Activated T-helper 17 cell treated with anti-CD3 and anti-CD28 coated beads, Interleukin-2, amount 50 U/mL, for 72 hours (primary cell): ENCODE measurements at regions not wholly inside any gene's neighbourhood (a gene's known extent, or its start where the extent isn't known, plus 50 kb on each side); places are given as distances from the start of the nearest gene placed in this dataset.

ENCODE experiments used
- ATAC-seq: fragments of 150-1000 bp; cut with Tn5 transposase; replicated peaks from 2 replicates; pipeline ENCODE4 v1.10.0; 2021; ENCODE audit warnings: mild to moderate bottlenecking, moderate library complexity
- H3K27ac Mint-ChIP-seq: one replicate; pipeline ENCODE4 v1.8.0; 2022; ENCODE audit warnings: mixed read lengths
- H3K27me3 Mint-ChIP-seq: one replicate; pipeline ENCODE4 v1.8.0; 2022; ENCODE audit warnings: mixed read lengths
- H3K36me3 Mint-ChIP-seq: one replicate; pipeline ENCODE4 v1.8.0; 2022; ENCODE audit warnings: low read depth, mild to moderate bottlenecking, mixed read lengths
- H3K4me1 Mint-ChIP-seq: one replicate; pipeline ENCODE4 v1.8.0; 2022; ENCODE audit warnings: mixed read lengths
- H3K4me3 Mint-ChIP-seq: one replicate; pipeline ENCODE4 v1.8.0; 2022; ENCODE audit warnings: mild to moderate bottlenecking, mixed read lengths
- H3K9me3 Mint-ChIP-seq: one replicate; pipeline ENCODE4 v1.8.0; 2022; ENCODE audit warnings: mixed read lengths

DNA sequence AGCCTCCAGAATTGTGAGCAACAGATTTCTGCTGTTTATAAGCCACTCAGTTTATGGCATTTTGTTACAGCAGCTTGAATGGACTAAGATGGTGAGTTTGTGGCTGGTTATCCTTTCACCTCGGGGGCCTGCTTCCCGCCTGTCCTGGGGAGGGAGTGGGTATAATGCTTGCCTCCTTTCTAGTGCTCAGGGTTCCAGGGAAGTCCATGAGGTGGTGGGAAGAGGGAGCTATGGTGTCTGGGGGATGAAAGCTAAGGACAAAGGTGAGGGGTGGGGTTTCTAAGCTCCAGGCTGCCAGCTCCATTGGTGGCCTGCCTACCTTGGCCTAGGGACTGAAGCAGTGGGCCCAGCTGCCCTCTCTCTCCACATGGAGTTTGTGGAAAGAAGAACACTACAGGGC lies 50.2 kb upstream of the SDK2 start:
- Mint-ChIP-seq H3K36me3 (no peaks in the 10 kb centered on the region), H3K4me3 (no peak overlapping the region), H3K27ac (no peak overlapping the region), H3K4me1 (no peaks in the 10 kb centered on the region), H3K27me3 (no peaks in the 10 kb centered on the region), H3K9me3 (no peaks in the 10 kb centered on the region)
- no peak for ATAC-seq

GRCh38 chr17:73695035-73695738 lies 50.9 kb upstream of the SDK2 start:
- Mint-ChIP-seq H3K9me3 (no peaks in the 10 kb centered on the region), H3K27ac (no peak overlapping the region), H3K36me3 (no peaks in the 10 kb centered on the region), H3K27me3 (no peaks in the 10 kb centered on the region), H3K4me1 (no peaks in the 10 kb centered on the region), H3K4me3 (no peak overlapping the region)
- no peak for ATAC-seq

DNA sequence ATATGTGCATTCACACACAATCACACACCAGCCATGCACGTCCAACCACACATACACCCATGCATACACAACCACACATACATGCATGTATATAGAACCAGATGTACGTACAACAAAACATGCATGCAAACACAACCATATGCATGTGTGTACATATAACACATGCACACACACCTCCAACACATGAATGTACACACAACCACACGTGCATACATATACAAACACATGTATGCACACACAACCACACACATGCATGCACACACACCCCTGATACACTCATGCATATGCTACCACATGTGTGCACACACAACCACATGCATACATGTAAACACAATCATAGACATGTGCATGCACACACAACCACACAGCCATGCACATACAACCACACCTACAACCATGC lies 52.0 kb upstream of the SDK2 start:
- Mint-ChIP-seq H3K9me3 (no peaks in the 10 kb centered on the region), H3K36me3 (no peaks in the 10 kb centered on the region), H3K4me1 (no peaks in the 10 kb centered on the region), H3K27me3 (no peaks in the 10 kb centered on the region), H3K4me3 (no peak overlapping the region), H3K27ac (no peak overlapping the region)
- ATAC-seq, result no peak

GRCh38 chr17:73697872-73698271 lies 53.6 kb upstream of the SDK2 start:
- H3K27me3 Mint-ChIP-seq, result no peaks in the 10 kb centered on the region
- no peak overlapping the region for H3K27ac Mint-ChIP-seq
- H3K4me3 Mint-ChIP-seq, result no peak overlapping the region
- no peaks in the 10 kb centered on the region for H3K36me3 Mint-ChIP-seq
- no peak for ATAC-seq
- no peaks in the 10 kb centered on the region for H3K9me3 Mint-ChIP-seq
- no peaks in the 10 kb centered on the region for H3K4me1 Mint-ChIP-seq

- no peak overlapping the region for H3K27ac Mint-ChIP-seq
- H3K36me3 Mint-ChIP-seq, result no peaks in the 10 kb centered on the region
- no peaks in the 10 kb centered on the region for H3K9me3 Mint-ChIP-seq
- no peaks in the 10 kb centered on the region for H3K4me1 Mint-ChIP-seq
- H3K4me3 Mint-ChIP-seq, result no peak overlapping the region
- no peak for ATAC-seq
- H3K27me3 Mint-ChIP-seq, result no peaks in the 10 kb centered on the region
These were observed 54.7 kb upstream of the SDK2 start for GRCh38 chr17:73698966-73699365.

- Mint-ChIP-seq H3K27me3 (peaks cover 5% of the 10 kb centered on the region), H3K27ac (peak overlapping the region; percentile 3), H3K36me3 (no peaks in the 10 kb centered on the region), H3K4me3 (no peak overlapping the region), H3K4me1 (no peaks in the 10 kb centered on the region), H3K9me3 (no peaks in the 10 kb centered on the region)
- ATAC-seq, result no peak
These were observed 57.5 kb upstream of the SDK2 start for GRCh38 chr17:73701701-73702100.

DNA sequence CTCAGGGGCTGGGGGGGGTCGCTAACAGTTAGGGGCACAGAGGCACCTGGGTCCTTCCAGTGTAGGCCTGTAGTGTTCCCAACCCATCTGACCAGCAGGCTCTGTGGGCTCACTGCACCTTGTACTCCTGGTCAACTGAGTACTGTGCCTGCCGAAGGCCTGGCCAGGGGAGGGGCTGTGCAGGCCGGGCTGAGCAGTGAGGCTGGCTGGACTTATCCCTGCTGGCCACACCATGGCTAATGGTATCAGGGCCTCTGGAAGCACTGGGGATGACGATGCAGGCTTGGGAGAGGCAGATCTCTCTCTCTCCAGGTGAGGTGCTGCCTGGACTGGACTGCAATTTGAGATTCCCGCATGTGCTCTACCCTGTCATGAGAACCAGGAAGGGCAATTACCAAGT lies 58.9 kb upstream of the SDK2 start:
- ATAC-seq, result no peak
- Mint-ChIP-seq H3K9me3 (no peaks in the 10 kb centered on the region), H3K4me3 (no peak overlapping the region), H3K27me3 (peaks cover 5% of the 10 kb centered on the region), H3K4me1 (no peaks in the 10 kb centered on the region), H3K36me3 (no peaks in the 10 kb centered on the region), H3K27ac (no peak overlapping the region)

DNA sequence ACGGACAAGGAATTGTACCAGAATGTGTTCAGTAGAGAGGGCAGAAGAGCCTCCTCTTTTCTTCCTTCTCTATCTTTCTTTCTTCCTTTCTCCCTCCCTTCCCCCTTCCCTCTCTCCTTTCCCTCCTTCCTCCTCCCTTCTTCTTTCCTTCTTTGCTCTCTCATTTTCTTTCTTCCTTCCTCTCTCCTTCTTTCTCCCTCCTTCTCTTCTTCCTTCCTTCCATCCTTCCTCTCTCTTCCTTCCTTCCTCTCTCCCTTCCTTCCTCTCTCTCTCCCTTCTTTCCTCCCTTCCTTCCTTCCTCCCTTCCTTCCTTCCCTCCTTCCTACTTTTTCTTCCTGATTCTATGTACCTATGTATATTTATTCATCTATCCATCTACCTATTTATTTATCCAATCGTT lies 59.7 kb upstream of the SDK2 start:
- H3K4me1 Mint-ChIP-seq, result no peaks in the 10 kb centered on the region
- no peaks in the 10 kb centered on the region for H3K36me3 Mint-ChIP-seq
- no peak overlapping the region for H3K4me3 Mint-ChIP-seq
- peaks cover 9% of the 10 kb centered on the region for H3K27me3 Mint-ChIP-seq
- no peak overlapping the region for H3K27ac Mint-ChIP-seq
- no peak for ATAC-seq
- no peaks in the 10 kb centered on the region for H3K9me3 Mint-ChIP-seq

DNA sequence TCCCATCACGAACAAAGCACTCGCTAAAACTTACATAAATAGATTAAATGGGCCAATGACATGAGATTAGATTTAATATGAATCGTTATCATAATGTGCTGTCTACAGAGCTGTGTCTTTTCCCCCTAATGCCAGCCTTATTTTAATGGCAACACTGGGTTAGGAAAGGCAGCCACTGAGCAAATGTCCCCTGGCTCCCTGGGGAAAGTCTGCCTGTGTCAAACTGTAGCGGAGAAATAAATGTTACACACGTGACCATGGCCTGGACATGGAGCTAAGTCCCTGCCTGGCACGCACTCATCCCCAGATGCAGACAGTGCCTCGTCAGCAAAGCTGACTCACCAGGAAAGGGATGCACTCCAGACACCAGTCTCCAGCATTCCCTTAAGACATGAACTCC lies 61.3 kb upstream of the SDK2 start:
- Mint-ChIP-seq H3K27me3 (peaks cover 9% of the 10 kb centered on the region), H3K27ac (no peak overlapping the region), H3K36me3 (no peaks in the 10 kb centered on the region), H3K4me1 (peaks cover 6% of the 10 kb centered on the region), H3K9me3 (no peaks in the 10 kb centered on the region), H3K4me3 (no peak overlapping the region)
- ATAC-seq, result no peak

DNA sequence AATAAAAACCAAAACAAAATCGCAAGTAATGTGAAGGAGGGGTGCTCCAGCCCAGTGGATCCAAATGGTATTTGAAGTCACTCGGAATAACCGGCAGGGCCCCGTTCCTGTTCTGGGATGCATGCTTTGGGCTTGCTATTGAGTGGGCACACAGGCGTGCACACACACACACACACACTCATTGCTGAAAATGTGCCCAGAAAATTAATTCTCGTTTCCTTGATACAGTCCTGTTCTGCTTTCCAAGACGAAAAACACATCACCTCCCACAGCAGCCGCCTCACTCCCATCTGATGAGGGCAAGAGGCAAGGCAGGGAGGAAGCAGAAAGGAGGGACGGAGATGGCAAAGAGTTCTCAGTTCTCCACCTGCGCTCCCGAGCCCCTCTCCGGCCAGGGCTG lies 62.2 kb upstream of the SDK2 start:
- ATAC-seq, result no peak
- no peaks in the 10 kb centered on the region for H3K9me3 Mint-ChIP-seq

DNA sequence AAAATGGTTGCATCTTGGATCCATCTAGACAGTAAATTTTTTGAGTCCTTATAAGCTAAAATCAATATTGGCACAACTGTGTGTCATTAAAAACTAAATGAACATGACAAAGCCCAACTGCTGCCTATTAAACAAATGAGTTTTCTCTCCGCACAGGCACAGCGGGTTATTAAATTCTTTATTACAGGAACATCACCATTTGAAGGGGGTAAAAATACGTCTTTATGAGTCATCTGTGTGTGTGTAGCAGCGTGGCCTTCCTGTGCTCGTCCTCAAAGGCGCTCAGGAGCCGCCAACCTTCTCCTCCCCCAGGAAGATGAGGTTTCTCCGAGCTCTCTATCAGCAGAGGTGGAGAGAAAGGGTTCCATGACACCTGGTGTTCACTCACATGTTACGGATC lies 62.6 kb upstream of the SDK2 start:
- Mint-ChIP-seq H3K9me3 (no peaks in the 10 kb centered on the region), H3K27ac (no peak overlapping the region), H3K4me1 (peaks cover 6% of the 10 kb centered on the region), H3K4me3 (no peak overlapping the region), H3K36me3 (no peaks in the 10 kb centered on the region), H3K27me3 (peaks cover 9% of the 10 kb centered on the region)
- no peak for ATAC-seq

More for the DNA sequence above, 62.2 kb upstream of the SDK2 start:
- Mint-ChIP-seq H3K4me3 (no peak overlapping the region), H3K27ac (no peak overlapping the region), H3K4me1 (peaks cover 6% of the 10 kb centered on the region), H3K27me3 (peaks cover 9% of the 10 kb centered on the region), H3K36me3 (no peaks in the 10 kb centered on the region)

DNA sequence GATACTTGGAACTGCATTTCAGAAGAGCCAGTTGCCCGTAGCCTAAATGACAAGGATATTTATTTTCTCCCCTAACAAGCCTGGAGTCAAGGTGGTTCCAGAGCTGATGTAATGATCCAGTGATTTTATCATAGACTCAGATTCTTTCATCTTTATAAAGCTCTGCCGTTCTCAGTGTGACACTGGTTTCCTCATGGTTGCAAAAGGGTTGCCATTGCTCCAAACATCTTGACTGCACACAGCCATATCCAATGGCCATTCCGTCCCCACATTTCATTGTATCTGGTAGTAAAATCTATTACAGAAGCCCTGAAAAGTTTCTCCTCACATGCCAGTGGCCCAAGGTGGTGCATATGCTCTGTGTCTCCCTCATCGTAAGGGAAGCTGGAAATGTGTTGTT lies 63.1 kb upstream of the SDK2 start:
- ATAC-seq, result no peak
- Mint-ChIP-seq H3K9me3 (no peaks in the 10 kb centered on the region), H3K4me1 (peaks cover 6% of the 10 kb centered on the region), H3K27ac (no peak overlapping the region), H3K27me3 (peaks cover 9% of the 10 kb centered on the region), H3K36me3 (no peaks in the 10 kb centered on the region), H3K4me3 (no peak overlapping the region)

DNA sequence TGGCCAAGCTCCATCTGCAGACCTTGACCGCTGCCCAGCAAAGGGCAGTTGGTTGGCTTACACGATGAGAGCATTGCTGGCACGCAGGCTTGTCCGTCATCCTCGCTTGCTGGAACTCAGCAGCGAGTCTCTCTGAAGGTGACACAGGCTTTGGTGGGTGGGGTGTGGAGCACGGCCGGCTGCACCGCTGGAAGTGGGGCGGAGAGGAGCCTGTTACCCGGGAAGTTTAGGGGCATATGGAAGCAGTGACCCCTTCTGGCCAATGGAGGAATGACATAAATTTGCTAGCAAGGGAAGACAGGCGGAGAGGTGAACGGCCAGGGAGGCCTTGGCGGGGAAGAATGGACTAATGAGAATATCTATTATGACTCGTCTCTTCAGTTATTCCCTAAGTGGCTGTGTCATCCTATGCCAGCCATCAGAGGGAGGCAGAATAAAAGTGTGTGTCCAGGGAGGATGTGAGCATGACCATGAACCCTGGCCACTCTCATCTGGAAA lies 65.9 kb upstream of the SDK2 start:
- Mint-ChIP-seq H3K4me3 (no peak overlapping the region), H3K9me3 (no peaks in the 10 kb centered on the region), H3K4me1 (peaks cover 6% of the 10 kb centered on the region), H3K36me3 (no peaks in the 10 kb centered on the region), H3K27me3 (peaks cover 4% of the 10 kb centered on the region), H3K27ac (no peak overlapping the region)
- peak; percentile 66 for ATAC-seq

- Mint-ChIP-seq H3K9me3 (no peaks in the 10 kb centered on the region), H3K27ac (no peak overlapping the region), H3K36me3 (no peaks in the 10 kb centered on the region), H3K4me3 (no peak overlapping the region), H3K4me1 (peaks cover 6% of the 10 kb centered on the region), H3K27me3 (peaks cover 4% of the 10 kb centered on the region)
- ATAC-seq, result peak; percentile 57
These were observed 66.9 kb upstream of the SDK2 start for GRCh38 chr17:73711184-73711583.

GRCh38 chr17:73711916-73712315 lies 67.7 kb upstream of the SDK2 start:
- no peak for ATAC-seq
- Mint-ChIP-seq H3K4me1 (peaks cover 6% of the 10 kb centered on the region), H3K27me3 (peaks cover 4% of the 10 kb centered on the region), H3K36me3 (no peaks in the 10 kb centered on the region), H3K27ac (no peak overlapping the region), H3K4me3 (no peak overlapping the region), H3K9me3 (no peaks in the 10 kb centered on the region)

DNA sequence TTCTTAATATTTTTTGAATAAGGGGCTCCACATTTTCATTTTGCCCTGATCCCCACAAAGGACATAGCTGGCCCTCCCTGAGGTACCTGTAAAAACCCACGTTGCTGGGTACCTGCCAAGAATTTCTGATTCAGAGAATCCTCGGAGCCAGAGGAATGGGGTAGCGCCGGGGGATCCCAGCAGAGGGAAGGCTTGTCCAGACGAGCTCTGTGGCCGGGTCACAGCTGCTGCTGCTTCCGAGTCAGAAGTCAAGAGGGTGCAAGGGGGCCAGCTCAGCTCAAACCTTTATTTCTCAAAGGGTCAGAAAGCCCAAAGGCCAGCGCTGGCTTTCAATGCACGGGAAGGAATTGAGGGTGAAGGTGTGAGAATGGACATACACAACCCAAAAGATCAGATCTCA lies 68.9 kb upstream of the SDK2 start:
- H3K4me1 Mint-ChIP-seq, result peaks cover 9% of the 10 kb centered on the region
- no peaks in the 10 kb centered on the region for H3K9me3 Mint-ChIP-seq
- H3K27me3 Mint-ChIP-seq, result peaks cover 4% of the 10 kb centered on the region
- no peaks in the 10 kb centered on the region for H3K36me3 Mint-ChIP-seq
- H3K4me3 Mint-ChIP-seq, result no peak overlapping the region
- ATAC-seq, result no peak
- no peak overlapping the region for H3K27ac Mint-ChIP-seq
